Small intestine (tissue), 7 donors: ENCODE measurements at regions not wholly inside any gene's neighbourhood (a gene's known extent, or its start where the extent isn't known, plus 50 kb on each side); places are given as distances from the start of the nearest gene placed in this dataset.
A peak's percentile ranks its signal among the peaks of the same experiment; 100 is the strongest.

Experiments used
- DNase-seq, 2 donors: peaks; one replicate each; pipeline versions ENCODE4 v3.0.0 to v3.0.0-alpha.2; 2013
- FAIRE-seq: peaks from 2 replicates; lab custom pipeline; 2012; peaks lifted over from hg19 to GRCh38; lab: Jason Lieb, UNC
- H3K27ac ChIP-seq, 3 donors: one replicate each; pipeline ENCODE4 v1.5.1; 2013; ENCODE audit warnings: low read length in 2 of 3, mild to moderate bottlenecking in 2 of 3, control low read depth in 1 of 3, inconsistent platforms in 1 of 3, low read depth in 1 of 3, moderate library complexity in 1 of 3
- H3K27me3 ChIP-seq, 3 donors: one replicate each; pipeline ENCODE4 v1.6.1; 2013; ENCODE audit warnings: low read length in 3 of 3, inconsistent platforms in 1 of 3; ENCODE audit not compliant: control insufficient read depth in 3 of 3, insufficient read depth in 3 of 3
- H3K36me3 ChIP-seq, 3 donors: one replicate each; pipeline ENCODE4 v1.6.1; 2013; ENCODE audit warnings: low read length in 3 of 3, inconsistent platforms in 1 of 3, low read depth in 1 of 3, mild to moderate bottlenecking in 1 of 3, moderate library complexity in 1 of 3; ENCODE audit not compliant: control insufficient read depth in 3 of 3, insufficient read depth in 2 of 3
- H3K4me1 ChIP-seq, 3 donors: one replicate each; pipeline ENCODE4 v1.6.1; 2013; ENCODE audit warnings: low read length in 2 of 3, inconsistent platforms in 1 of 3, low read depth in 1 of 3, mild to moderate bottlenecking in 1 of 3, moderate library complexity in 1 of 3; ENCODE audit not compliant: control insufficient read depth in 3 of 3, insufficient read depth in 2 of 3
- H3K4me3 ChIP-seq, 3 donors: one replicate each; pipeline ENCODE4 v1.5.1; 2013; ENCODE audit warnings: low read length in 3 of 3, control low read depth in 1 of 3, inconsistent platforms in 1 of 3, low read depth in 1 of 3, mild to moderate bottlenecking in 1 of 3, moderate library complexity in 1 of 3
- H3K9me3 ChIP-seq, 2 donors: one replicate each; pipeline ENCODE4 v1.6.1; 2013; ENCODE audit warnings: low read depth in 1 of 2, low read length in 1 of 2; ENCODE audit not compliant: control insufficient read depth in 2 of 2, insufficient read depth in 1 of 2
- WGBS, 3 donors: extraction: QIAGEN DNeasy Blood & Tissue Kit; methylation state at CpG; one replicate each; pipeline ENCODE4 v1.1.7; 2013; 5-methylcytosine and 5-hydroxymethylcytosine counted together
- donor health status: healthy with polysubstance abuse.
- donor health status: control.
- donor health status: control.
- donor health status: Bipolar disorder and iron deficiency.
- donor health status: healthy.

GRCh38 chr18:56107821-56108477, 520.0 kb upstream of the TCF4 start:
- WGBS, 3 donors: 82 to 87% (median 82%) methylated on average over 5 of the region's 5 CpGs
- no peak overlapping the region for H3K27ac ChIP-seq
- FAIRE-seq (no peak), DNase-seq (no peak)
- H3K36me3 ChIP-seq: no peaks in the 10 kb centered on the region
- H3K4me1 ChIP-seq: no peaks in the 10 kb centered on the region
- no peak overlapping the region for H3K4me3 ChIP-seq
- no peaks in the 10 kb centered on the region for H3K27me3 ChIP-seq
- H3K9me3 ChIP-seq: no peaks in the 10 kb centered on the region

GRCh38 chr18:56100090-56100722, 512.2 kb upstream of the TCF4 start:
- Histone ChIP-seq H3K27ac (no peak overlapping the region), H3K36me3 (no peaks in the 10 kb centered on the region), H3K9me3 (no peaks in the 10 kb centered on the region), H3K27me3 (no peaks in the 10 kb centered on the region), H3K4me1 (no peaks in the 10 kb centered on the region), H3K4me3 (no peak overlapping the region)
- FAIRE-seq: no peak
- 75 to 82% (median 80%) methylated on average over 6 of the region's 6 CpGs for WGBS, 3 donors
- no peak for DNase-seq

GRCh38 chr18:56097621-56098020, 509.6 kb upstream of the TCF4 start:
- no peak for DNase-seq
- no peaks in the 10 kb centered on the region for H3K9me3 ChIP-seq
- WGBS, 3 donors: 83 to 91% (median 89%) methylated on average over 5 of the region's 5 CpGs
- H3K27me3 ChIP-seq: no peaks in the 10 kb centered on the region
- no peak overlapping the region for H3K27ac ChIP-seq
- no peaks in the 10 kb centered on the region for H3K4me1 ChIP-seq
- no peaks in the 10 kb centered on the region for H3K36me3 ChIP-seq
- FAIRE-seq: no peak
- no peak overlapping the region for H3K4me3 ChIP-seq

- WGBS, 3 donors: 53 to 72% (median 72%) methylated on average over 4 of the region's 4 CpGs
Measured at GRCh38 chr18:56096861-56097260, 508.9 kb upstream of the TCF4 start.

GRCh38 chr18:56089612-56090258, 501.7 kb upstream of the TCF4 start:
- Histone ChIP-seq H3K36me3 (no peaks in the 10 kb centered on the region), H3K27me3 (no peaks in the 10 kb centered on the region), H3K4me1 (no peaks in the 10 kb centered on the region), H3K27ac (no peak overlapping the region), H3K4me3 (no peak overlapping the region), H3K9me3 (no peaks in the 10 kb centered on the region)
- WGBS, 3 donors: 64 to 82% (median 79%) methylated on average over 4 of the region's 4 CpGs
- FAIRE-seq (no peak), DNase-seq (no peak)

More at GRCh38 chr18:56096861-56097260, 508.9 kb upstream of the TCF4 start:
- Histone ChIP-seq H3K9me3 (no peaks in the 10 kb centered on the region), H3K4me3 (no peak overlapping the region), H3K4me1 (no peaks in the 10 kb centered on the region), H3K36me3 (no peaks in the 10 kb centered on the region), H3K27ac (no peak overlapping the region), H3K27me3 (no peaks in the 10 kb centered on the region)
- FAIRE-seq: no peak
- DNase-seq: no peak

GRCh38 chr18:56086786-56087185, 498.8 kb upstream of the TCF4 start:
- DNase-seq: no peak
- no peak for FAIRE-seq

GRCh38 chr18:56086176-56086575, 498.2 kb upstream of the TCF4 start:
- WGBS, 3 donors: 83 to 92% (median 84%) methylated on average over 4 of the region's 4 CpGs
- FAIRE-seq: no peak
- no peaks in the 10 kb centered on the region for H3K36me3 ChIP-seq
- H3K27me3 ChIP-seq: no peaks in the 10 kb centered on the region
- H3K4me1 ChIP-seq: no peaks in the 10 kb centered on the region
- DNase-seq: no peak
- H3K27ac ChIP-seq: peak overlapping the region in 1 of 3 donors; percentile 18
- no peak overlapping the region for H3K4me3 ChIP-seq
- no peaks in the 10 kb centered on the region for H3K9me3 ChIP-seq

More at GRCh38 chr18:56086786-56087185, 498.8 kb upstream of the TCF4 start:
- 80 to 91% (median 84%) methylated on average over 7 of the region's 7 CpGs for WGBS, 3 donors
- H3K27ac ChIP-seq: no peak overlapping the region
- no peaks in the 10 kb centered on the region for H3K4me1 ChIP-seq
- no peaks in the 10 kb centered on the region for H3K27me3 ChIP-seq
- H3K9me3 ChIP-seq: no peaks in the 10 kb centered on the region
- no peaks in the 10 kb centered on the region for H3K36me3 ChIP-seq
- H3K4me3 ChIP-seq: no peak overlapping the region

GRCh38 chr18:56085551-56085950, 497.6 kb upstream of the TCF4 start:
- WGBS, 3 donors: 65 to 78% (median 65%) methylated on average over 5 of the region's 5 CpGs
- Histone ChIP-seq H3K4me3 (no peak overlapping the region), H3K4me1 (no peaks in the 10 kb centered on the region), H3K9me3 (no peaks in the 10 kb centered on the region), H3K27me3 (no peaks in the 10 kb centered on the region), H3K27ac (no peak overlapping the region), H3K36me3 (no peaks in the 10 kb centered on the region)
- FAIRE-seq (no peak), DNase-seq (no peak)
